NCI-H526 treated with DMSO at 0.1 percent for 48 hours (cell line): ENCODE measurements at regions not wholly inside any gene's neighbourhood (a gene's known extent, or its start where the extent isn't known, plus 50 kb on each side); places are given as distances from the start of the nearest gene placed in this dataset.

Source experiments
- DNase-seq: peaks from one replicate; lab custom pipeline; 2025; lab: John Stamatoyannopoulos, UW

- no peak for DNase-seq
Measured at GRCh38 chr16:26295625-26296304, 604.0 kb downstream of the HS3ST4 start.

- DNase-seq = no peak
Measured at GRCh38 chr16:26301516-26301915, 609.8 kb downstream of the HS3ST4 start.

- DNase-seq = no peak
Measured at GRCh38 chr16:26316683-26317464, 625.1 kb downstream of the HS3ST4 start.

- no peak for DNase-seq
Measured at GRCh38 chr16:26317885-26318284, 626.1 kb downstream of the HS3ST4 start.

- DNase-seq = no peak
Measured at GRCh38 chr16:26330654-26331053, 638.9 kb downstream of the HS3ST4 start.

GRCh38 chr16:26334218-26335111 lies 642.7 kb downstream of the HS3ST4 start:
- DNase-seq = no peak

GRCh38 chr16:26335236-26335853 lies 643.6 kb downstream of the HS3ST4 start:
- no peak for DNase-seq

GRCh38 chr16:26342621-26343020 lies 650.9 kb downstream of the HS3ST4 start:
- no peak for DNase-seq

- DNase-seq = no peak
Measured at GRCh38 chr16:26344240-26344776, 652.5 kb downstream of the HS3ST4 start.

GRCh38 chr16:26344976-26345375 lies 653.2 kb downstream of the HS3ST4 start:
- DNase-seq = no peak

GRCh38 chr16:26345966-26346365 lies 654.2 kb downstream of the HS3ST4 start:
- DNase-seq = no peak

- no peak for DNase-seq
Measured at GRCh38 chr16:26348095-26348494, 656.3 kb downstream of the HS3ST4 start.

GRCh38 chr16:26360867-26361266 lies 669.1 kb downstream of the HS3ST4 start:
- DNase-seq = no peak

- no peak for DNase-seq
Measured at GRCh38 chr16:26363581-26363980, 671.8 kb downstream of the HS3ST4 start.

GRCh38 chr16:26365161-26365940 lies 673.6 kb downstream of the HS3ST4 start:
- no peak for DNase-seq

GRCh38 chr16:26371349-26371869 lies 679.6 kb downstream of the HS3ST4 start:
- DNase-seq = no peak

GRCh38 chr16:26374279-26374925 lies 682.6 kb downstream of the HS3ST4 start:
- no peak for DNase-seq

- no peak for DNase-seq
Measured at GRCh38 chr16:26382586-26382985, 684.1 kb upstream of the C16orf82 start.

GRCh38 chr16:26386096-26386495 lies 680.6 kb upstream of the C16orf82 start:
- DNase-seq = no peak

GRCh38 chr16:26391833-26392232 lies 674.9 kb upstream of the C16orf82 start:
- DNase-seq = no peak
